Fibroblast of peridontal ligament (primary cell): ENCODE measurements at regions not wholly inside any gene's neighbourhood (a gene's known extent, or its start where the extent isn't known, plus 50 kb on each side); places are given as distances from the start of the nearest gene placed in this dataset.

ENCODE experiments used
- DNase-seq: peaks from one replicate; pipeline ENCODE4 v3.0.0-alpha.2; 2010; ENCODE audit errors: extremely low read depth

- no peak for DNase-seq
Measured at GRCh38 chr14:82719617-82720016, 1186.0 kb upstream of the SEL1L start.

GRCh38 chr14:82720431-82720830, 1186.8 kb upstream of the SEL1L start:
- DNase-seq: no peak

GRCh38 chr14:82720946-82721345, 1187.3 kb upstream of the SEL1L start:
- no peak for DNase-seq

- DNase-seq: no peak
Measured at GRCh38 chr14:82724316-82724715, 1190.7 kb upstream of the SEL1L start.

GRCh38 chr14:82725213-82725612, 1191.6 kb upstream of the SEL1L start:
- peak; percentile 4 for DNase-seq

- no peak for DNase-seq
Measured at GRCh38 chr14:82731526-82731925, 1197.9 kb upstream of the SEL1L start.

GRCh38 chr14:82740547-82740946, 1206.9 kb upstream of the SEL1L start:
- no peak for DNase-seq

- DNase-seq: no peak
Measured at GRCh38 chr14:82755476-82755875, 1221.8 kb upstream of the SEL1L start.

- DNase-seq: no peak
Measured at GRCh38 chr14:82755923-82756322, 1222.3 kb upstream of the SEL1L start.

- no peak for DNase-seq
Measured at GRCh38 chr14:82757776-82758175, 1224.1 kb upstream of the SEL1L start.

- no peak for DNase-seq
Measured at GRCh38 chr14:82759656-82760055, 1226.0 kb upstream of the SEL1L start.

- DNase-seq: no peak
Measured at GRCh38 chr14:82766123-82766522, 1232.5 kb upstream of the SEL1L start.

GRCh38 chr14:82766996-82767395, 1233.3 kb upstream of the SEL1L start:
- no peak for DNase-seq

- no peak for DNase-seq
Measured at GRCh38 chr14:82776958-82777357, 1243.3 kb upstream of the SEL1L start.

- no peak for DNase-seq
Measured at GRCh38 chr14:82778008-82778590, 1244.4 kb upstream of the SEL1L start.

GRCh38 chr14:82778601-82779000, 1244.9 kb upstream of the SEL1L start:
- no peak for DNase-seq

- DNase-seq: no peak
Measured at GRCh38 chr14:82779301-82779700, 1245.6 kb upstream of the SEL1L start.

- DNase-seq: no peak
Measured at GRCh38 chr14:82785756-82786482, 1252.3 kb upstream of the SEL1L start.

- no peak for DNase-seq
Measured at GRCh38 chr14:82786483-82786880, 1252.8 kb upstream of the SEL1L start.

GRCh38 chr14:82796086-82796485, 1262.4 kb upstream of the SEL1L start:
- no peak for DNase-seq

GRCh38 chr14:82798276-82798675, 1264.6 kb upstream of the SEL1L start:
- no peak for DNase-seq

- DNase-seq: no peak
Measured at GRCh38 chr14:82805892-82806825, 1272.5 kb upstream of the SEL1L start.

GRCh38 chr14:82811246-82811645, 1277.6 kb upstream of the SEL1L start:
- DNase-seq: no peak
